ENCODE measurements at regions not wholly inside any gene's neighbourhood (a gene's known extent, or its start where the extent isn't known, plus 50 kb on each side); places are given as distances from the start of the nearest gene placed in this dataset.

- TF ChIP-seq CTCF (IDR thresholded peaks at IDR 0.05) (no peak), POLR2A (IDR thresholded peaks at IDR 0.05) (no peak)
These were observed 90.1 kb downstream of the LBH start for GRCh38 chr2:30321466-30321865.
